HEK293 (cell line): ENCODE measurements at regions not wholly inside any gene's neighbourhood (a gene's known extent, or its start where the extent isn't known, plus 50 kb on each side); places are given as distances from the start of the nearest gene placed in this dataset.

Experiments
- CTCF ChIA-PET: fragments of 350-600 bp; formaldehyde crosslinking; extraction: SDS; loops from one replicate; lab custom pipeline; 2021; ENCODE audit warnings: antibody characterized with exemption; lab: Yijun Ruan, JAX
- POLR2A ChIA-PET: fragments of 300-600 bp; formaldehyde crosslinking; extraction: SDS; loops from one replicate; lab custom pipeline; 2020; ENCODE audit warnings: antibody characterized with exemption, inconsistent platforms; lab: Yijun Ruan, JAX
- H3K27ac ChIP-seq: fragments of 200-500 bp; sonication (Bioruptor generic); 2 replicates; pipeline ENCODE4 v1.5.1; 2014; ENCODE audit warnings: low read depth, low read length, control low read depth, inconsistent platforms; ENCODE audit errors: extremely low read depth
- H3K36me3 ChIP-seq, 2 experiments: fragments of 200-500 bp in 1 of 2; sonication (Bioruptor generic) in 1 of 2; 1 replicate in 1 of 2; 2 replicates in 1 of 2; pipeline ENCODE4 v1.5.1; 2014 to 2017; ENCODE audit warnings: inconsistent platforms in 2 of 2, low read length in 2 of 2; ENCODE audit not compliant: control insufficient read depth in 2 of 2, insufficient read depth in 1 of 2
- H3K4me1 ChIP-seq: fragments of 200-500 bp; sonication (Bioruptor generic); 2 replicates; pipeline ENCODE4 v1.5.1; 2014; ENCODE audit warnings: mild to moderate bottlenecking, low read length, inconsistent platforms; ENCODE audit not compliant: control insufficient read depth, insufficient read depth
- H3K4me3 ChIP-seq: 2 replicates; pipeline ENCODE4 v1.5.1; 2011; ENCODE audit warnings: low read depth, mild to moderate bottlenecking, control low read depth, low read length, moderate library complexity
- H3K9me3 ChIP-seq: fragments of 200-500 bp; sonication (Bioruptor generic); 2 replicates; pipeline ENCODE4 v1.5.1; 2014; ENCODE audit warnings: low read depth, low read length, inconsistent platforms; ENCODE audit not compliant: control insufficient read depth, insufficient read depth
- HOXA7 ChIP-seq: sonication (generic); formaldehyde crosslinking; IDR thresholded peaks from 2 replicates; pipeline ENCODE4 v1.8.1; 2022; ENCODE audit warnings: missing genetic modification reagents, borderline replicate concordance
- HOXC10 ChIP-seq: sonication (generic); formaldehyde crosslinking; IDR thresholded peaks from 2 replicates; pipeline ENCODE4 v1.8.1; 2023; ENCODE audit warnings: mild to moderate bottlenecking, missing genetic modification reagents
- KLF10 ChIP-seq: fragments of 450-650 bp; IDR thresholded peaks from 2 replicates; pipeline ENCODE4 v1.5.1; 2018; ENCODE audit warnings: missing biosample characterization, mild to moderate bottlenecking, missing genetic modification characterization
- YY2 ChIP-seq: fragments of 450-650 bp; formaldehyde crosslinking; IDR thresholded peaks from 2 replicates; pipeline ENCODE4 v1.5.1; 2016; ENCODE audit warnings: missing biosample characterization, missing genetic modification characterization
- ZFP3 ChIP-seq: fragments of 450-650 bp; formaldehyde crosslinking; IDR thresholded peaks from 2 replicates; pipeline ENCODE4 v1.5.1; 2016; ENCODE audit warnings: low read depth, missing biosample characterization, missing genetic modification characterization
- ZNF223 ChIP-seq: fragments of 450-650 bp; formaldehyde crosslinking; IDR thresholded peaks from 2 replicates; pipeline ENCODE4 v1.5.1; 2016; ENCODE audit warnings: missing biosample characterization, missing genetic modification characterization
- ZNF521 ChIP-seq: fragments of 450-650 bp; formaldehyde crosslinking; IDR thresholded peaks from 2 replicates; pipeline ENCODE4 v1.5.1; 2017; ENCODE audit warnings: missing biosample characterization, mild to moderate bottlenecking, missing genetic modification characterization
- ZNF555 ChIP-seq: fragments of 450-650 bp; formaldehyde crosslinking; conservative IDR thresholded peaks from 2 replicates; pipeline ENCODE4 v1.5.1; 2017; ENCODE audit warnings: missing biosample characterization, mild to moderate bottlenecking, missing genetic modification characterization, inconsistent platforms
- ZNF621 ChIP-seq: fragments of 450-650 bp; formaldehyde crosslinking; IDR thresholded peaks from 2 replicates; pipeline ENCODE4 v1.5.1; 2017; ENCODE audit warnings: missing biosample characterization, missing genetic modification characterization
- ZNF76 ChIP-seq: fragments of 450-650 bp; formaldehyde crosslinking; IDR thresholded peaks from 2 replicates; pipeline ENCODE4; 2016; ENCODE audit warnings: low read depth, missing biosample characterization, missing genetic modification characterization, borderline replicate concordance
- ZNF777 ChIP-seq: fragments of 450-650 bp; formaldehyde crosslinking; IDR thresholded peaks from 2 replicates; pipeline ENCODE4 v1.5.1; 2017; ENCODE audit warnings: missing biosample characterization, missing genetic modification characterization, borderline replicate concordance
- ZSCAN5A ChIP-seq: fragments of 450-650 bp; formaldehyde crosslinking; IDR thresholded peaks from 2 replicates; pipeline ENCODE4 v1.5.1; 2016; ENCODE audit warnings: missing biosample characterization, missing genetic modification characterization
- TF ChIP-seq, protein P1 (sequence below): fragments of 450-650 bp; formaldehyde crosslinking; IDR thresholded peaks from 2 replicates; pipeline ENCODE4 v1.5.1; 2016; ENCODE audit warnings: missing biosample characterization, missing genetic modification characterization
- TF ChIP-seq, protein P2 (sequence below): fragments of 450-650 bp; formaldehyde crosslinking; IDR thresholded peaks from 2 replicates; pipeline ENCODE4 v1.5.1; 2016; ENCODE audit warnings: missing biosample characterization, missing genetic modification characterization, borderline replicate concordance
- TF ChIP-seq, protein P3 (sequence below): fragments of 450-650 bp; formaldehyde crosslinking; IDR thresholded peaks from 2 replicates; pipeline ENCODE4 v1.5.1; 2016; ENCODE audit warnings: missing biosample characterization, missing genetic modification characterization
- TF ChIP-seq, protein P4 (sequence below): fragments of 450-650 bp; formaldehyde crosslinking; IDR thresholded peaks from 2 replicates; pipeline ENCODE4 v1.5.1; 2016; ENCODE audit warnings: missing biosample characterization, missing genetic modification characterization

DNA sequence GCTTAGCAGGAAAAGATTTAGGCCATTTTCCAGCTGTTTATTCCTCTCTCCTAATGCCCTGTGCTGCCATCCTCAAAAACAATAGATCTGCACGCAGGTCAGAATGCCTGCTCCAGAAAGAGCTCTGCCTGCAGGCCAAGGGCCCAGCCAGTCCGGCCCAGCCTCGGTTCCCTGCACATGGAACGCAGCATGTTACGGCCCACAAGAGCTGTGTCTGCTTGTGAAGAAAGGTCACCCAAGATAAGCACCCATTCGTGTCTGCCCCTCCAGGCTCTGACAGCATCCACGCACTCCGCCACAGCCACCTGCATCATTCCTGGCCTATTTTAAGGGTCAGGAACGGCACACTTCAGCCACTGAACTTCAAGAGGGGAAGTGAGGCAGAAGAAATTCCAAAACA, 152.2 kb downstream of the SPATA19 start:
- Histone ChIP-seq H3K36me3 (no peaks in the 10 kb centered on the region), H3K4me1 (no peaks in the 10 kb centered on the region), H3K27ac (no peak overlapping the region), H3K4me3 (no peak overlapping the region), H3K9me3 (no peaks in the 10 kb centered on the region)
- TF ChIP-seq, protein P1, sequence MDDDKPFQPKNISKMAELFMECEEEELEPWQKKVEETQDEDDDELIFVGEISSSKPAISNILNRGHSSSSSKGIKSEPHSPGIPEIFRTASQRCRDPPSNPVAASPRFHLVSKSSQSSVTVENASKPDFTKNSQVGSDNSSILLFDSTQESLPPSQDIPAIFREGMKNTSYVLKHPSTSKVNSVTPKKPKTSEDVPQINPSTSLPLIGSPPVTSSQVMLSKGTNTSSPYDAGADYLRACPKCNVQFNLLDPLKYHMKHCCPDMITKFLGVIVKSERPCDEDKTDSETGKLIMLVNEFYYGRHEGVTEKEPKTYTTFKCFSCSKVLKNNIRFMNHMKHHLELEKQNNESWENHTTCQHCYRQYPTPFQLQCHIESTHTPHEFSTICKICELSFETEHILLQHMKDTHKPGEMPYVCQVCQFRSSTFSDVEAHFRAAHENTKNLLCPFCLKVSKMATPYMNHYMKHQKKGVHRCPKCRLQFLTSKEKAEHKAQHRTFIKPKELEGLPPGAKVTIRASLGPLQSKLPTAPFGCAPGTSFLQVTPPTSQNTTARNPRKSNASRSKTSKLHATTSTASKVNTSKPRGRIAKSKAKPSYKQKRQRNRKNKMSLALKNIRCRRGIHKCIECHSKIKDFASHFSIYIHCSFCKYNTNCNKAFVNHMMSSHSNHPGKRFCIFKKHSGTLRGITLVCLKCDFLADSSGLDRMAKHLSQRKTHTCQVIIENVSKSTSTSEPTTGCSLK (tag by site-specific recombination) = no peak
- no peak for TF ChIP-seq ZNF621 (tag by site-specific recombination)
- no peak for TF ChIP-seq ZSCAN5A (tag by site-specific recombination)
- TF ChIP-seq, protein P2, sequence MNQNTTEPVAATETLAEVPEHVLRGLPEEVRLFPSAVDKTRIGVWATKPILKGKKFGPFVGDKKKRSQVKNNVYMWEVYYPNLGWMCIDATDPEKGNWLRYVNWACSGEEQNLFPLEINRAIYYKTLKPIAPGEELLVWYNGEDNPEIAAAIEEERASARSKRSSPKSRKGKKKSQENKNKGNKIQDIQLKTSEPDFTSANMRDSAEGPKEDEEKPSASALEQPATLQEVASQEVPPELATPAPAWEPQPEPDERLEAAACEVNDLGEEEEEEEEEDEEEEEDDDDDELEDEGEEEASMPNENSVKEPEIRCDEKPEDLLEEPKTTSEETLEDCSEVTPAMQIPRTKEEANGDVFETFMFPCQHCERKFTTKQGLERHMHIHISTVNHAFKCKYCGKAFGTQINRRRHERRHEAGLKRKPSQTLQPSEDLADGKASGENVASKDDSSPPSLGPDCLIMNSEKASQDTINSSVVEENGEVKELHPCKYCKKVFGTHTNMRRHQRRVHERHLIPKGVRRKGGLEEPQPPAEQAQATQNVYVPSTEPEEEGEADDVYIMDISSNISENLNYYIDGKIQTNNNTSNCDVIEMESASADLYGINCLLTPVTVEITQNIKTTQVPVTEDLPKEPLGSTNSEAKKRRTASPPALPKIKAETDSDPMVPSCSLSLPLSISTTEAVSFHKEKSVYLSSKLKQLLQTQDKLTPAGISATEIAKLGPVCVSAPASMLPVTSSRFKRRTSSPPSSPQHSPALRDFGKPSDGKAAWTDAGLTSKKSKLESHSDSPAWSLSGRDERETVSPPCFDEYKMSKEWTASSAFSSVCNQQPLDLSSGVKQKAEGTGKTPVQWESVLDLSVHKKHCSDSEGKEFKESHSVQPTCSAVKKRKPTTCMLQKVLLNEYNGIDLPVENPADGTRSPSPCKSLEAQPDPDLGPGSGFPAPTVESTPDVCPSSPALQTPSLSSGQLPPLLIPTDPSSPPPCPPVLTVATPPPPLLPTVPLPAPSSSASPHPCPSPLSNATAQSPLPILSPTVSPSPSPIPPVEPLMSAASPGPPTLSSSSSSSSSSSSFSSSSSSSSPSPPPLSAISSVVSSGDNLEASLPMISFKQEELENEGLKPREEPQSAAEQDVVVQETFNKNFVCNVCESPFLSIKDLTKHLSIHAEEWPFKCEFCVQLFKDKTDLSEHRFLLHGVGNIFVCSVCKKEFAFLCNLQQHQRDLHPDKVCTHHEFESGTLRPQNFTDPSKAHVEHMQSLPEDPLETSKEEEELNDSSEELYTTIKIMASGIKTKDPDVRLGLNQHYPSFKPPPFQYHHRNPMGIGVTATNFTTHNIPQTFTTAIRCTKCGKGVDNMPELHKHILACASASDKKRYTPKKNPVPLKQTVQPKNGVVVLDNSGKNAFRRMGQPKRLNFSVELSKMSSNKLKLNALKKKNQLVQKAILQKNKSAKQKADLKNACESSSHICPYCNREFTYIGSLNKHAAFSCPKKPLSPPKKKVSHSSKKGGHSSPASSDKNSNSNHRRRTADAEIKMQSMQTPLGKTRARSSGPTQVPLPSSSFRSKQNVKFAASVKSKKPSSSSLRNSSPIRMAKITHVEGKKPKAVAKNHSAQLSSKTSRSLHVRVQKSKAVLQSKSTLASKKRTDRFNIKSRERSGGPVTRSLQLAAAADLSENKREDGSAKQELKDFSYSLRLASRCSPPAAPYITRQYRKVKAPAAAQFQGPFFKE (tag by site-specific recombination) = no peak
- CTCF ChIA-PET = no interaction called here
- POLR2A ChIA-PET = no interaction called here

DNA sequence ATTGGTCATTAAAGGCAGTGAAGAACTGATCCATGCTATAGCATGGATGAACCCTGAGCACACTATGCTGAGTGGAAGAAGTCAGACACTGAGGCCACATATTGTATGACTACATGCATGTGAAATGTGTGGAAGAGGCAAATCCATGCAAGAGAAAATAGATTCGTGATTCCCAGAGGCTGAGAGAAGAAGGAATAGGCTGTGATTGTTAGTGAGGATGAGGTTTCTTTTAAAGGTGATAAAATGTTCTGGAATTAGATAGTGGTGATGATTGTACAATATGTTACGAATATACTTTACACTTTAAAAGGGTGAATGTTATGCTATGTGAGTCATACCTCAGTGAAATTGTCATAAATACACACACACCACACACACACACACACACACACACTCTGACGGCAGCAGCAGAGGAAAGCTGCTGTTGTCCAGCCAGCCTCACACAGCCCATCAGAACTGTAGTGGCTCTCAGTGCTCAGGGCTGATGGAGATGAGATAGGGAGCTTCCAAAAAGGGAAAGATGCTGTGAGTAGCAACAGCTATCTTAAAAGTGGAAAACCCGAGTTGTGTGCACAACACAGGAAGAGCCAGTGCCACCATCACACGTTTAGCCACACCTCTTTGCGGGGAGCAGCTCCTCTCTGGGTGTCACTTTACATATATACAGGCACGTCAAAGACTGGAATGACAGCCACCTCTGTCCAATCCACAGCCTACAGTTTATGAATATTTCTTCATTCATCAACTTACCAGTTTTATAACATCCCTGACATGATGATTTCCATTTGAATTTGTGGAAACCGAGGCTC, 153.0 kb downstream of the SPATA19 start:
- H3K36me3 ChIP-seq = no peaks in the 10 kb centered on the region
- TF ChIP-seq KLF10 (tag by site-specific recombination) = no peak
- TF ChIP-seq HOXC10 = no peak
- no peaks in the 10 kb centered on the region for H3K4me1 ChIP-seq
- no peak overlapping the region for H3K4me3 ChIP-seq
- H3K27ac ChIP-seq = no peak overlapping the region
- ChIA-PET CTCF (no interaction called here), POLR2A (no interaction called here)
- no peaks in the 10 kb centered on the region for H3K9me3 ChIP-seq

DNA sequence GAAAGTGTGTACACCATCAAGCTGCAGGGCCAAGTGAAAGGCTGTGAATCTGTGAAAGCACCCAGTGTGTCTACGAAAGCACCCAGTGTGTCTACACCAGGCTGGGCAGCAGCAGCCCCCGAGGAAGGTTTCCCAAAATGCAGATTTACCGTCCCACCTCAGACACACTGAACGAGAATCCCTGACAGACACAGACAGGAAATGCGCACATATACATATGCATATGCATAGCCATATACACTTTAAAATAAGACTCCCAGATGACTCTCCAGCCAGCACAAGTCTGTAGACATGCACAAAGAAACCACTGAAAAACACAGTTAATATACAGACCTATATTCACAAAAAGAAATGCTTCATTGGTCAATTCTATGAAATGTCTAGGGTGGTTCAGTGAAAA, 155.5 kb upstream of the OPCML start:
- Histone ChIP-seq H3K4me1 (no peaks in the 10 kb centered on the region), H3K9me3 (no peaks in the 10 kb centered on the region), H3K4me3 (no peak overlapping the region), H3K27ac (no peak overlapping the region), H3K36me3 (no peaks in the 10 kb centered on the region)
- ChIA-PET CTCF (interaction anchor here (0.6 kb wide), 1 partner anchor 1659 kb away, joined by 3 read pairs; no protein-coding TSS in a partner anchor), POLR2A (no interaction called here)
- TF ChIP-seq, protein P3, sequence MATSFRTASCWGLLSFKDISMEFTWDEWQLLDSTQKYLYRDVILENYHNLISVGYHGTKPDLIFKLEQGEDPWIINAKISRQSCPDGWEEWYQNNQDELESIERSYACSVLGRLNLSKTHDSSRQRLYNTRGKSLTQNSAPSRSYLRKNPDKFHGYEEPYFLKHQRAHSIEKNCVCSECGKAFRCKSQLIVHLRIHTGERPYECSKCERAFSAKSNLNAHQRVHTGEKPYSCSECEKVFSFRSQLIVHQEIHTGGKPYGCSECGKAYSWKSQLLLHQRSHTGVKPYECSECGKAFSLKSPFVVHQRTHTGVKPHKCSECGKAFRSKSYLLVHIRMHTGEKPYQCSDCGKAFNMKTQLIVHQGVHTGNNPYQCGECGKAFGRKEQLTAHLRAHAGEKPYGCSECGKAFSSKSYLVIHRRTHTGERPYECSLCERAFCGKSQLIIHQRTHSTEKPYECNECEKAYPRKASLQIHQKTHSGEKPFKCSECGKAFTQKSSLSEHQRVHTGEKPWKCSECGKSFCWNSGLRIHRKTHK (tag by site-specific recombination) = no peak
- TF ChIP-seq HOXA7 = no peak
- TF ChIP-seq ZSCAN5A (tag by site-specific recombination) = no peak
- TF ChIP-seq YY2 (tag by site-specific recombination) = no peak
- TF ChIP-seq ZNF777 (tag by site-specific recombination) = no peak
- no peak for TF ChIP-seq ZNF521 (tag by site-specific recombination)
- TF ChIP-seq ZFP3 (tag by site-specific recombination) = no peak
- no peak for TF ChIP-seq ZNF76 (tag by site-specific recombination)
- TF ChIP-seq ZNF223 = no peak
- TF ChIP-seq, protein P4, sequence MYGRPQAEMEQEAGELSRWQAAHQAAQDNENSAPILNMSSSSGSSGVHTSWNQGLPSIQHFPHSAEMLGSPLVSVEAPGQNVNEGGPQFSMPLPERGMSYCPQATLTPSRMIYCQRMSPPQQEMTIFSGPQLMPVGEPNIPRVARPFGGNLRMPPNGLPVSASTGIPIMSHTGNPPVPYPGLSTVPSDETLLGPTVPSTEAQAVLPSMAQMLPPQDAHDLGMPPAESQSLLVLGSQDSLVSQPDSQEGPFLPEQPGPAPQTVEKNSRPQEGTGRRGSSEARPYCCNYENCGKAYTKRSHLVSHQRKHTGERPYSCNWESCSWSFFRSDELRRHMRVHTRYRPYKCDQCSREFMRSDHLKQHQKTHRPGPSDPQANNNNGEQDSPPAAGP (tag by site-specific recombination) = no peak
- no peak for TF ChIP-seq ZNF555
